ENCODE measurements at regions not wholly inside any gene's neighbourhood (a gene's known extent, or its start where the extent isn't known, plus 50 kb on each side); places are given as distances from the start of the nearest gene placed in this dataset.

DNA sequence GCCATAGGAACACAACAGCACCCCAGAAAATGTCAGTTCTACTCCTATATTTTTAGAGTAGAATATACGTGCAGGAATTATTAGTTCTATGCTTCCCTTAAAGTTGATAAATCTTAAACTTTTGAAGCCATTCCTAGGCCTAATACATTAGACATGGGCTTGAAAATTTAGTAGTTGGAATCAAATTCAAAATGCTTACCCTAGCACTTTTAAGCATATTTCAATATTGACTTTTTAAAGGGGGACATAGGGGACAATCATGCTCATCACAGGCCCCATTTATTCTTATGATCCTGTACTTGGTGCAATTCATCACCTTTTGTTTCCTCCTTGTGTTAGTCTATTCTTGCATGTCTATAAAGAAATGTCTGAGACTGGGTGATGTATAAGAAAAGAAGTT lies 129.0 kb downstream of the FAM174A start:
- Histone ChIP-seq H3K79me2 (ENCODE audit: insufficient read depth, low read length) (no peaks in the 10 kb centered on the region), H3F3A (ENCODE audit: insufficient read depth) (no peaks in the 10 kb centered on the region), H3K27me3 (ENCODE audit: low read length) (no peaks in the 10 kb centered on the region), H3K27ac (ENCODE audit: low read depth, low read length) (no peak overlapping the region), H3K9ac (ENCODE audit: low read length) (no peak overlapping the region), H3K36me3 (ENCODE audit: low read length) (no peaks in the 10 kb centered on the region), H2AFZ (ENCODE audit: low read depth, low read length, severe bottlenecking) (no peak overlapping the region), H3K9me2 (replicated peaks; ENCODE audit: insufficient read depth, low read length) (no peaks in the 10 kb centered on the region), H3K4me2 (ENCODE audit: low read depth, low read length, poor library complexity, severe bottlenecking) (no peak overlapping the region), H3K4me3 (ENCODE audit: insufficient read depth, low read length, poor library complexity, severe bottlenecking) (no peak overlapping the region), H3K9me3 (ENCODE audit: insufficient read depth, low read length) (no peaks in the 10 kb centered on the region), H4K20me1 (ENCODE audit: low read depth, low read length) (no peaks in the 10 kb centered on the region)
- TF ChIP-seq EZH2phosphoT487 (conservative IDR thresholded peaks at IDR 0.05; ENCODE audit: low read length): no peak
- TF ChIP-seq, protein P1, sequence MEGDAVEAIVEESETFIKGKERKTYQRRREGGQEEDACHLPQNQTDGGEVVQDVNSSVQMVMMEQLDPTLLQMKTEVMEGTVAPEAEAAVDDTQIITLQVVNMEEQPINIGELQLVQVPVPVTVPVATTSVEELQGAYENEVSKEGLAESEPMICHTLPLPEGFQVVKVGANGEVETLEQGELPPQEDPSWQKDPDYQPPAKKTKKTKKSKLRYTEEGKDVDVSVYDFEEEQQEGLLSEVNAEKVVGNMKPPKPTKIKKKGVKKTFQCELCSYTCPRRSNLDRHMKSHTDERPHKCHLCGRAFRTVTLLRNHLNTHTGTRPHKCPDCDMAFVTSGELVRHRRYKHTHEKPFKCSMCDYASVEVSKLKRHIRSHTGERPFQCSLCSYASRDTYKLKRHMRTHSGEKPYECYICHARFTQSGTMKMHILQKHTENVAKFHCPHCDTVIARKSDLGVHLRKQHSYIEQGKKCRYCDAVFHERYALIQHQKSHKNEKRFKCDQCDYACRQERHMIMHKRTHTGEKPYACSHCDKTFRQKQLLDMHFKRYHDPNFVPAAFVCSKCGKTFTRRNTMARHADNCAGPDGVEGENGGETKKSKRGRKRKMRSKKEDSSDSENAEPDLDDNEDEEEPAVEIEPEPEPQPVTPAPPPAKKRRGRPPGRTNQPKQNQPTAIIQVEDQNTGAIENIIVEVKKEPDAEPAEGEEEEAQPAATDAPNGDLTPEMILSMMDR (IDR thresholded peaks at IDR 0.05; ENCODE audit: insufficient read depth, low read length, poor library complexity, severe bottlenecking): no peak

DNA sequence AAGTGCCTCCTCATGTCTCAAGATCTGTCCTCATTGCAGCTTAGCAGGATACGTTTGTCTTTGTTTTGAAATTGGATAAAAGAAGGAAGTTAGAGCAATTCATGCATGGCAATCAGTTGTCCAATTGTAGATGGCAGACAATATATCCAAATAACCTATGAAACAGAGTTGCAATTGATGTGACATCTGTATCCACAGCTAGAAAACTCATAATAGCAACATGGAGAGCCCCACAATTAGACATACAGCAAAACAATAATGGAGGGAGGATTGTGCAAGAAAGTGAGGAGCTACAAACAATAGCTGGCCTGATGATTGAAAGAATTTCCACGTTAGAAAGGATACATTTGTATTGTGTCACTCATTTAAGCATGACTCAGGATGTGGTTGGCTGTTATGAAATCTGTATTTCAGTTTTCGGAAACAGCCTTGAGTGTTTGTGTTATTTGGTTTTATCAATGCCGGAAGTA lies 132.0 kb downstream of the FAM174A start:
- Histone ChIP-seq H3K4me3 (ENCODE audit: insufficient read depth, low read length, poor library complexity, severe bottlenecking) (no peak overlapping the region), H3K79me2 (ENCODE audit: insufficient read depth, low read length) (no peaks in the 10 kb centered on the region), H3K27me3 (ENCODE audit: low read length) (no peaks in the 10 kb centered on the region), H4K20me1 (ENCODE audit: low read depth, low read length) (no peaks in the 10 kb centered on the region), H3K9ac (ENCODE audit: low read length) (no peak overlapping the region), H3F3A (ENCODE audit: insufficient read depth) (no peaks in the 10 kb centered on the region), H2AFZ (ENCODE audit: low read depth, low read length, severe bottlenecking) (no peak overlapping the region), H3K9me3 (ENCODE audit: insufficient read depth, low read length) (no peaks in the 10 kb centered on the region), H3K4me2 (ENCODE audit: low read depth, low read length, poor library complexity, severe bottlenecking) (no peak overlapping the region), H3K9me2 (replicated peaks; ENCODE audit: insufficient read depth, low read length) (no peaks in the 10 kb centered on the region), H3K27ac (ENCODE audit: low read depth, low read length) (no peak overlapping the region), H3K36me3 (ENCODE audit: low read length) (no peaks in the 10 kb centered on the region)
- no peak for TF ChIP-seq EZH2phosphoT487 (conservative IDR thresholded peaks at IDR 0.05; ENCODE audit: low read length)
- TF ChIP-seq, protein P1 (IDR thresholded peaks at IDR 0.05; ENCODE audit: insufficient read depth, low read length, poor library complexity, severe bottlenecking): no peak

DNA sequence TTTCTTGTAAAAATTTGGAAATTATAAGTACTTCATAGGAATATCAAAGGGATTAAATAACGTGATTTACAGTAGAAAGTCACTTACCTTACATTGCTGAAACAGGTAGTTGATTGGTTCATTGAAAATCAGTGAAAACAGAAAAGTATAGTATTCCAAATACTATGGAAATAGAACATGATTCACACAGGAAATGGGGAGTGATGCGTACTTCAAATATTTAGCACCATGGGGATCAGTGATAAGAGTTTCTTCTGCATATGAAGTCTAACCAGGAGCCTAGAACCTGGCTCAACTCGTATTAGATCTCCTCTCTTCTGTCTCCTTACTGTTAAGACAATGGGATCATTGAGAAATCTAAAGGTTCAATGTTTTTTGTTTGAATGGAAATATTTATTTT lies 133.3 kb downstream of the FAM174A start:
- Histone ChIP-seq H3K27me3 (ENCODE audit: low read length) (no peaks in the 10 kb centered on the region), H2AFZ (ENCODE audit: low read depth, low read length, severe bottlenecking) (no peak overlapping the region), H3K9me2 (replicated peaks; ENCODE audit: insufficient read depth, low read length) (no peaks in the 10 kb centered on the region), H3K79me2 (ENCODE audit: insufficient read depth, low read length) (no peaks in the 10 kb centered on the region), H3K9ac (ENCODE audit: low read length) (no peak overlapping the region), H3K27ac (ENCODE audit: low read depth, low read length) (no peak overlapping the region), H3K9me3 (ENCODE audit: insufficient read depth, low read length) (no peaks in the 10 kb centered on the region), H3K4me2 (ENCODE audit: low read depth, low read length, poor library complexity, severe bottlenecking) (no peak overlapping the region), H3K4me3 (ENCODE audit: insufficient read depth, low read length, poor library complexity, severe bottlenecking) (no peak overlapping the region), H3F3A (ENCODE audit: insufficient read depth) (no peaks in the 10 kb centered on the region), H4K20me1 (ENCODE audit: low read depth, low read length) (no peaks in the 10 kb centered on the region), H3K36me3 (ENCODE audit: low read length) (no peaks in the 10 kb centered on the region)
- no peak for TF ChIP-seq EZH2phosphoT487 (conservative IDR thresholded peaks at IDR 0.05; ENCODE audit: low read length)
- TF ChIP-seq, protein P1 (IDR thresholded peaks at IDR 0.05; ENCODE audit: insufficient read depth, low read length, poor library complexity, severe bottlenecking): no peak
